WTC11 (cell line): ENCODE measurements at regions not wholly inside any gene's neighbourhood (a gene's known extent, or its start where the extent isn't known, plus 50 kb on each side); places are given as distances from the start of the nearest gene placed in this dataset.

Experiments
- AFF4 ChIP-seq: sonication (generic); formaldehyde crosslinking; IDR thresholded peaks from 2 replicates; pipeline ENCODE4 v1.8.1; 2023; ENCODE audit warnings: mild to moderate bottlenecking, missing genetic modification reagents, borderline replicate concordance
- ATF2 ChIP-seq: sonication (generic); formaldehyde crosslinking; IDR thresholded peaks from 2 replicates; pipeline ENCODE4 v1.8.1; 2022; ENCODE audit warnings: low read depth, missing genetic modification reagents, borderline replicate concordance
- CBFB ChIP-seq: sonication (generic); formaldehyde crosslinking; IDR thresholded peaks from 2 replicates; pipeline ENCODE4 v1.8.1; 2022; ENCODE audit warnings: mild to moderate bottlenecking, low read depth, missing genetic modification reagents
- CTCF ChIP-seq: fragments of 200-600 bp; IDR thresholded peaks from 2 replicates; pipeline ENCODE4 v1.8.0; 2022; ENCODE audit warnings: antibody characterized with exemption
- E2F4 ChIP-seq: sonication (generic); formaldehyde crosslinking; IDR thresholded peaks from 2 replicates; pipeline ENCODE4 v1.8.1; 2022; ENCODE audit warnings: low read depth, mild to moderate bottlenecking, moderate library complexity, missing genetic modification reagents, borderline replicate concordance
- FOXK1 ChIP-seq: sonication (generic); formaldehyde crosslinking; IDR thresholded peaks from 2 replicates; pipeline ENCODE4 v1.8.0; 2022; ENCODE audit warnings: mild to moderate bottlenecking, moderate library complexity, missing genetic modification reagents
- NFYB ChIP-seq: sonication (generic); formaldehyde crosslinking; conservative IDR thresholded peaks from 2 replicates; pipeline ENCODE4 v1.8.0; 2022; ENCODE audit warnings: low read depth, missing genetic modification reagents
- ZBTB43 ChIP-seq: sonication (generic); formaldehyde crosslinking; IDR thresholded peaks from 2 replicates; pipeline ENCODE4 v1.8.1; 2023; ENCODE audit warnings: mild to moderate bottlenecking, missing genetic modification reagents
- ZNF263 ChIP-seq: sonication (generic); formaldehyde crosslinking; IDR thresholded peaks from 2 replicates; pipeline ENCODE4 v1.8.1; 2022; ENCODE audit warnings: low read depth, mild to moderate bottlenecking, moderate library complexity, missing genetic modification reagents
- ZNF512 ChIP-seq: sonication (generic); formaldehyde crosslinking; IDR thresholded peaks from 2 replicates; pipeline ENCODE4 v1.8.1; 2022; ENCODE audit warnings: missing genetic modification reagents, borderline replicate concordance
- ZSCAN18 ChIP-seq: fragments of 250-450 bp; sonication (Bioruptor Pico); IDR thresholded peaks from 2 replicates; pipeline ENCODE4 v2.1.2; 2022; ENCODE audit warnings: mild to moderate bottlenecking, moderate library complexity
- TF ChIP-seq, protein P1 (sequence below): sonication (generic); formaldehyde crosslinking; IDR thresholded peaks from 2 replicates; pipeline ENCODE4 v1.8.0; 2022; ENCODE audit warnings: mild to moderate bottlenecking, missing genetic modification reagents

DNA sequence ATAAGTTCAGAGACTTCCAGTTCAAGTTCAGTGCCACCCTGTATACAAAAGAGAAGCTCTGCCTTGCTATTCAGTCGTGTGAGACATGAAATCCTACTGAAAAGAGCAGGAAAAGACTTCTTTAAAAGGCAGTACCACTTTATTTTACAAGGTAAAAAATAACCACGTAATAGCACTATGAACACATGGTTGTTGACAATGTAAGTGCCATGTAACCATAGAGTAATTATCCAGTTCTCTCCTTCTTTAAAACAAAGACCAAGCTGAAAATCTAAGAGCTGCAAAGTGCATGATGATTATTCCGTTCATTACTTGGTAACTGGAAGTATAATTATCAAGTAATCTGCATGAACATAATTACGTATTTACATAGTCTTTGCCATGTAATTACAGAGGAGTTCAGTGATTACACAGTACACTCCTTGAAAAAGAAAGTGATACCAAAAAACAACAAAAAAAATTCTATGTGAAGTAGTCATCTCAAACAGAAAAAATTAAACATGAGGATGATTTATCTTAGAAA is 288.7 kb downstream of the EFNB2 start:
- TF ChIP-seq CTCF = no peak
- TF ChIP-seq ATF2 = no peak
- no peak for TF ChIP-seq ZNF263 (CRISPR knock-in tag)
- no peak for TF ChIP-seq NFYB
- TF ChIP-seq E2F4 = no peak
- TF ChIP-seq ZNF512 (CRISPR knock-in tag) = no peak
- TF ChIP-seq, protein P1, sequence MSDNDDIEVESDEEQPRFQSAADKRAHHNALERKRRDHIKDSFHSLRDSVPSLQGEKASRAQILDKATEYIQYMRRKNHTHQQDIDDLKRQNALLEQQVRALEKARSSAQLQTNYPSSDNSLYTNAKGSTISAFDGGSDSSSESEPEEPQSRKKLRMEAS (CRISPR knock-in tag) = no peak
- TF ChIP-seq AFF4 (CRISPR knock-in tag) = no peak
- TF ChIP-seq ZSCAN18 (CRISPR knock-in tag) = no peak
- TF ChIP-seq CBFB (CRISPR knock-in tag) = no peak
- TF ChIP-seq ZBTB43 (CRISPR knock-in tag) = no peak
- no peak for TF ChIP-seq FOXK1 (CRISPR knock-in tag)
